ENCODE measurements at regions not wholly inside any gene's neighbourhood (a gene's known extent, or its start where the extent isn't known, plus 50 kb on each side); places are given as distances from the start of the nearest gene placed in this dataset.
"Not testable (repeated sequence)": the region's sequence is repeated elsewhere in the genome, so short reads cannot be mapped to it uniquely, and the experiment has no call there.

DNA sequence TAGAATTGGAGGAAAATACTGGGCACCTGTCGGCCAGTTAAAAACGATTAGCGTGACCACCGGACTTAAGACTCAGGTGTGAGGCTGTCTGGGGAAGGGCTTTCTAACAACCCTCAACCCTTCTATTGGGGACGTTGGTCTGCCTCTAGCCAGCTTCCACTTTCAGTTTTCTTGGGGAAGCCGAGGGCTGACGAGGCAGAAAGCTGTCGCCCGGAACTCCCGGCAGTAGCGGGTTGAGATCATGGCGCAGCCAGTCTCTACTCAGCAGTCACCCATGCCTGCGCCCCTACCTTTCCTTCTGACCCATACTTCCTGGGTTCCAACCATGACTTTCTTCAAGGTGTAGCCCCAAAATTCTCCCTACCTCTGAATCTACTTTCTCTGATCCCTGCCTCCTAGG is 1424.1 kb downstream of the SLITRK1 start:
- no peaks in the 10 kb centered on the region for H3K4me1 ChIP-seq
- CTCF ChIA-PET, result no interaction called here
- no peak overlapping the region for H3K4me3 ChIP-seq
- no peaks in the 10 kb centered on the region for H3K9me3 ChIP-seq
- ATAC-seq (no peak), FAIRE-seq (no peak), DNase-seq (ENCODE audit: low read depth in 1 of 2, low spot score in 1 of 2) (no peak)
- H3K27ac ChIP-seq, result no peak overlapping the region
- POLR2A ChIA-PET, result no interaction called here
- no peak for TF ChIP-seq RCOR1 (IDR thresholded peaks at IDR 0.05; ENCODE audit: low read depth, low read length)
- TF ChIP-seq KDM1A (IDR thresholded peaks at IDR 0.05; ENCODE audit: low read depth), result no peak
- TF ChIP-seq EHF (CRISPR knock-in tag; IDR thresholded peaks at IDR 0.05), result no peak
- TF ChIP-seq E2F6 (IDR thresholded peaks at IDR 0.05; ENCODE audit: borderline replicate concordance, low read depth), result no peak
- TF ChIP-seq ZFP36 (IDR thresholded peaks at IDR 0.05; ENCODE audit: borderline replicate concordance, partially characterized antibody), result no peak
- no peak for TF ChIP-seq JUN (IDR thresholded peaks at IDR 0.05)
- TF ChIP-seq ZSCAN20 (CRISPR knock-in tag; IDR thresholded peaks at IDR 0.05), result no peak
- no peak for TF ChIP-seq SREBF2 (IDR thresholded peaks at IDR 0.05)
- TF ChIP-seq EHMT2 (IDR thresholded peaks at IDR 0.05; ENCODE audit: low read depth), result no peak
- TF ChIP-seq HEYL (CRISPR knock-in tag; IDR thresholded peaks at IDR 0.05), result no peak
- TF ChIP-seq, protein P1, sequence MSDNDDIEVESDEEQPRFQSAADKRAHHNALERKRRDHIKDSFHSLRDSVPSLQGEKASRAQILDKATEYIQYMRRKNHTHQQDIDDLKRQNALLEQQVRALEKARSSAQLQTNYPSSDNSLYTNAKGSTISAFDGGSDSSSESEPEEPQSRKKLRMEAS (IDR thresholded peaks at IDR 0.05), result no peak
- TF ChIP-seq FOXS1 (CRISPR knock-in tag; IDR thresholded peaks at IDR 0.05), result no peak
- TF ChIP-seq HOXB5 (CRISPR knock-in tag; IDR thresholded peaks at IDR 0.05), result no peak
- TF ChIP-seq KDM5A (IDR thresholded peaks at IDR 0.05), result no peak
- no peak for TF ChIP-seq ZNF302 (CRISPR knock-in tag; IDR thresholded peaks at IDR 0.05)
- TF ChIP-seq RAD21 (conservative IDR thresholded peaks at IDR 0.05 in 1 of 2, IDR thresholded peaks at IDR 0.05 in 1 of 2), result no peak
- TF ChIP-seq JUNB (IDR thresholded peaks at IDR 0.05), result no peak
- no peak overlapping the region for H3K4me2 ChIP-seq
- 79% methylated on average over 13 of the region's 13 CpGs for WGBS (ENCODE audit: missing lambda C conversion rate)

GRCh38 chr13:82457548-82457947 is 1424.7 kb downstream of the SLITRK1 start:
- H3K4me3 ChIP-seq; H3K27ac ChIP-seq; POLR2A ChIA-PET; ATAC-seq; FAIRE-seq; H3K4me1 ChIP-seq; DNase-seq (ENCODE audit: low read depth in 1 of 2, low spot score in 1 of 2); H3K9me3 ChIP-seq; H3K4me2 ChIP-seq; CTCF ChIA-PET: not testable (repeated sequence)
- WGBS (ENCODE audit: missing lambda C conversion rate), result 49% methylated on average over 3 of the region's 13 CpGs

- POLR2A ChIA-PET, result no interaction called here
- H3K4me3 ChIP-seq, result no peak overlapping the region
- no peaks in the 10 kb centered on the region for H3K4me1 ChIP-seq
- H3K4me2 ChIP-seq, result no peak overlapping the region
- WGBS (ENCODE audit: missing lambda C conversion rate), result 4% methylated on average over 1 of the region's 1 CpG
- H3K27ac ChIP-seq, result no peak overlapping the region
- no peaks in the 10 kb centered on the region for H3K9me3 ChIP-seq
- no peak for DNase-seq (ENCODE audit: low read depth in 1 of 2, low spot score in 1 of 2)
- TF ChIP-seq MAFK (IDR thresholded peaks at IDR 0.05; ENCODE audit: partially characterized antibody), result peak; percentile 56
- TF ChIP-seq, protein P2, sequence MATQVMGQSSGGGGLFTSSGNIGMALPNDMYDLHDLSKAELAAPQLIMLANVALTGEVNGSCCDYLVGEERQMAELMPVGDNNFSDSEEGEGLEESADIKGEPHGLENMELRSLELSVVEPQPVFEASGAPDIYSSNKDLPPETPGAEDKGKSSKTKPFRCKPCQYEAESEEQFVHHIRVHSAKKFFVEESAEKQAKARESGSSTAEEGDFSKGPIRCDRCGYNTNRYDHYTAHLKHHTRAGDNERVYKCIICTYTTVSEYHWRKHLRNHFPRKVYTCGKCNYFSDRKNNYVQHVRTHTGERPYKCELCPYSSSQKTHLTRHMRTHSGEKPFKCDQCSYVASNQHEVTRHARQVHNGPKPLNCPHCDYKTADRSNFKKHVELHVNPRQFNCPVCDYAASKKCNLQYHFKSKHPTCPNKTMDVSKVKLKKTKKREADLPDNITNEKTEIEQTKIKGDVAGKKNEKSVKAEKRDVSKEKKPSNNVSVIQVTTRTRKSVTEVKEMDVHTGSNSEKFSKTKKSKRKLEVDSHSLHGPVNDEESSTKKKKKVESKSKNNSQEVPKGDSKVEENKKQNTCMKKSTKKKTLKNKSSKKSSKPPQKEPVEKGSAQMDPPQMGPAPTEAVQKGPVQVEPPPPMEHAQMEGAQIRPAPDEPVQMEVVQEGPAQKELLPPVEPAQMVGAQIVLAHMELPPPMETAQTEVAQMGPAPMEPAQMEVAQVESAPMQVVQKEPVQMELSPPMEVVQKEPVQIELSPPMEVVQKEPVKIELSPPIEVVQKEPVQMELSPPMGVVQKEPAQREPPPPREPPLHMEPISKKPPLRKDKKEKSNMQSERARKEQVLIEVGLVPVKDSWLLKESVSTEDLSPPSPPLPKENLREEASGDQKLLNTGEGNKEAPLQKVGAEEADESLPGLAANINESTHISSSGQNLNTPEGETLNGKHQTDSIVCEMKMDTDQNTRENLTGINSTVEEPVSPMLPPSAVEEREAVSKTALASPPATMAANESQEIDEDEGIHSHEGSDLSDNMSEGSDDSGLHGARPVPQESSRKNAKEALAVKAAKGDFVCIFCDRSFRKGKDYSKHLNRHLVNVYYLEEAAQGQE (IDR thresholded peaks at IDR 0.05), result no peak
- FAIRE-seq, result no peak
- CTCF ChIA-PET, result no interaction called here
- ATAC-seq, result no peak
These were observed 1434.7 kb downstream of the SLITRK1 start for GRCh38 chr13:82447416-82448077.

Data from A549 (cell line).